GDM1 (cell line): ENCODE measurements at regions not wholly inside any gene's neighbourhood (a gene's known extent, or its start where the extent isn't known, plus 50 kb on each side); places are given as distances from the start of the nearest gene placed in this dataset.
"Not testable (repeated sequence)": the region's sequence is repeated elsewhere in the genome, so short reads cannot be mapped to it uniquely, and the experiment has no call there.

ENCODE experiments used
- DNase-seq: peaks from one replicate; lab custom pipeline; 2025; lab: John Stamatoyannopoulos, UW

DNA sequence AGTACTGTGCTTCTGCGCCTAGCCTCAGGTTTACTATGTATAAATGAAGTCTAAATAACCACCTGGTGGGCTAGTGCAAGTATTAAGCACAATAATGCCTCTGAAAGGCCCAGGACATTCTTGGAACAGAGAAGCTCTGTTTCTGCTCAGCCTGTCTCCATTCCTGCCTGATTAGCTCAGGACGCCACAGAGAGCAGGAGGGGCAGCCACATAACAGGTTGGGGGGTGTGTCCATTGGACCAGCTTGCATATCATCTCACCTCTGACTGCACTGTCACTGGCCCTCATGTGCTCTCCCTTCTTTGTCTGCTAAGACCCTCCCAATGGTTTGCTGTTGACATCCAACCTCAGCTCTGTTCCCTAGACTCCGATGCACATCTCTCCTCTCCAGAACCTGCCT lies 52.8 kb upstream of the IKZF1 start:
- DNase-seq = no peak

DNA sequence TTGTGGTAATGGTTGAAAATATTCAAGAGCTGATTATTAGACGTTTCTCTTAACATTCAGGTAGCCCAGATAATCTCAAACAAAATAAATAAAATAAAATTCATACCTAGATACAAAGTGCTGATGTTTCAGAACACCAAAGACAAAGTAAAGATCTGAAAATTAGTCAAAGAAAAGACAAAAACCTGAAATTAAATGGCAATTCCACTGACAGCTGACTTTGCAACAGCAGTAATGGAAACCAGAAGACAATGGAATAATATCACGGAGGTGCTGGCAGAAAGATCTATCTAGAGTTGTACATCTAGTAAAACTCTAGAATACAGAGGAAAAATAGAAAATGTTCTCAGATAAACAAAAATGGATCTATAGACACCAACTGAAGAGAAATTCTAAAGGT lies 58.0 kb upstream of the IKZF1 start:
- no peak for DNase-seq

DNA sequence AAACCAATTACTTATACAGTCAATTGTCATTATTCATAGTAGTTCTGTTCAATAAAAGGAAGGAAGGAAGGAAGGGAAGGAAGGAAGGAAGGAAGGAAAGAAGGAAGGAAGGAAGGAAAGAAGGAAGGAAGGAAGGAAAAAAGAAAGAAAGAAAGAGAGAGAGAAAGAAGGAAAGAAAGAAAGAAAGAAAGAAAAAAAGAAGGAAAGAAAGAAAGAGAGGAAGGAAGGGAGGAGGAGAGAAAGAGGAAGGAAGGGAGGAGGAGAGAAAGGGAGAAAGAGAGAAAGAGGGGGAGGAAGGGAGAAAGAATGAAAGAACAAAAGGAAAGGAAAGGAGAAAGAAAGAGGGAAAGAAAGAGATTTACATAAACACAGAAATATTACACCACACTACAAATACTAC lies 62.4 kb upstream of the IKZF1 start:
- DNase-seq = not testable (repeated sequence)

DNA sequence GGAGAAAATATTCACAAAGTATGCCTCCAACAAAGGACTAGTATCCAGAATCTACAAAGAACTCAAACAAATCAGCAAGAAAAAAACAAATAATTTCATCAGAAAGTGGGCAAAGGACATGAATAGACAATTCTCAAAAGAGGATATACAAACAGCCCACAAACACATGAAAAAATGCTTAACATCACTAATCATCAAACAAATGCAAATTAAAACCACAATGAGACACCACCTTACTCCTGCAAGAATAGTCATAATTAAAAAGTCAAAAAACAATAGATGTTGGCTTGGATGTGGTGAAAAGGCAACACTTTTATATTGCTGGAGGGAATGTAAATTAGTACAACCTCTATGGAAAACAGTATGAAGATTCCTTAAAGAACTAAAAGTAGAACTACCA lies 63.8 kb upstream of the IKZF1 start:
- not testable (repeated sequence) for DNase-seq

DNA sequence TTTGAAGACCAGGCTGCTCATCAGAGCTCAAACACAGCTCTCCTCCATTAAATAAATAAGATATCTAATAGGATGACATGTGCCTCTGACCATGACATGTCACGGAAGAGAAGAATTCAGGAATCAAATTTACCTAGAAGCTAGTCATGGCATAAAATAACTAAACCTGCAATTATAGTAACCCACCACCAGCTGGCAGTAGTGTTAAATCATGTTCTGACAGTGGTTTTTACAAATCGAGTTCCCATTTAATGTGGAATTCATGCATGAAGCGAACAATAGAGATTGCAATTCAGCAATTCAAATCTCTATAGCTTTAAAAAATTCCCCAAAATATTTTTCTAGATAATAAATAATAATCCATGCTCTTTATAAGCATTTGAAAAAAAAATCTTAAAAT lies 74.6 kb upstream of the IKZF1 start:
- DNase-seq = no peak

DNA sequence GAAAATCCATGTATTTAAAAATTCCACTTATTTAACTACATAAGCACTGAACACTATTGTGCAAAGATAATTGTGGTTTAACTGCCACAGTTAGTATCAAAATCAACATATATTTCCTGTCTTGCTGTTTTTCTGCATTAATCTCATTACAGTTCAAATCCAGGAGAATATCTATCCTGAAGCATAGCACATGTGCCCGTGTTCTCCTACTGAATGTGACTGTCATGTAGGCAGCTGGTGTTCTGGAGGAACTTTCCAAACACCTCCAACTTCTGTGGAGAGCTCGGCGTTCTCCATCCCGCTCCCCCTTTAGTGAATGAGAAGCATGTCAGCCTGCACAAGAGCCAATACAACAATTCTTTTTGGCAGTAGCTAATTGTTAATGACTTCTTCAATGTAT lies 76.4 kb upstream of the IKZF1 start:
- no peak for DNase-seq

DNA sequence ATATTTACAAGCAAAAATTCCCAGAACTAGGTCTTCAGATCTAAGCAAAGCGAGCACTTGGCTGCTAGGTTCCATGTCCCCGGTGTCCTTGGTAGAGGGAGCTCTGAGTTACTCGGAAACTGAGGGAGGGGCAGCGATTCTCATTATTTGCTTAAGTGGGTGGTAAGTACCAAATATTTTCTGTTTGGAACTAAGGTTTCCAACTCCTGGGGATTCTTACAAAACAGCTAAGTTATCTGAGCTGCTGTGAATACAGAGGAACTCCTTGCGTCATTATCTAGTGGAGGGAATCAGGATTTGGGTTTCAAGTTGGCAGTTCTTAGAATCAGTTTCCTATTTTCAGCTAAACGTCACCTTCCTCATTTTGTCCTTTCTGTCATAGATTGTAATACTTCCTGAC lies 76.8 kb upstream of the IKZF1 start:
- DNase-seq = no peak

DNA sequence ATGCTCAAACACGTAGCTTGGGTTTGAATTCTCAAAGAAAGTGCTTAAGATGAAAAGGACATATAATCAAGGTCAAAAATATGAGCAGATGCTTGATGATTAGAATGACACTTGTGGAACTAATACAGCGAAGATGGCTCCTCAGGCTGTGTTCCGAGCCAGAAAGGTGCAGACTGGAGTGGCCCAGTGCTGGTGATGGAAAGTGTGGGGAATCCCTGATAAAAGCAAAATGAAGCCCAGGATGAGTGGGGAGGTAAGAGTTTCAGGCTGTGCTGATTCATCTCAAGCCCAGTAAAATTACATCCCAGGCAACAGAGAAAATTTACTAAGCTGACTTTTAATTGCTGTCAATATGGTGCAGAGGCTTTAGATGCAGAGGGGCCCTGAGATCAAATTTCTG lies 77.8 kb upstream of the IKZF1 start:
- DNase-seq = no peak

DNA sequence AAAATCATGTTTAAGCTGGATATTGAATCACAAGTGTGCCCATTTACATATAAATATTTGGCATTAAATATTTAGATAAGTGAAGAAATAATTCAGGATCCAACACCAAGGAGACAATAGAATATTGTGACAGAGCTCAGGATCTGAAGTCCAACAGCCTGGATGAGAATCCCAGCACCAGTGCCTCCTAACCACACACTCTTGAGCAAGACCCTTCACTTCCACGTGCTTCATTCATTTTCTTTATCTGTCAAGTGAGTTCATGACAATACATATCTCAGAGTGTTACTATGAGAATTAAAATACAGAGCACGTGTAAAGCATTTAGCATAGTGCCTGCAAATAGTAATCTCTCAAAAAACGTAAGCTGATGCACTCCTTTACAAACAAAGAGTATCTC lies 78.4 kb upstream of the IKZF1 start:
- no peak for DNase-seq

DNA sequence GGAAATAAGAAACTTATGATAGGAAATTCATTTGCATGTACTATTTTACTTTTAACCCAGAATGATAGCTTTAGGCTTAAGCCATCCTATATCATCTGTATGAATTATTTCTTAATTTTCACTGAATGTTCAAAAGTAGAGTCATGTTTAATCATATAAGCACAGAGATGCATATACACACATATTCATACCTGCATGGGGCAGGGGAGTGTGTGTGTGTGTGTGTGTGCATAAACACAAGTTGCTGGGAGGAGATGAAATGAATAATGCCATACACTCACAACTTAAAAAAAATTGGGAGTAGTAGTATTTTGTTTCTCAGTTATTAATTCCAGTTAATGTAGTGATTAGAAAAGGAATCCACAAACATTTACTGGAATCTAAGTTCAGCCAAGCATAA lies 83.1 kb upstream of the IKZF1 start:
- DNase-seq = no peak

DNA sequence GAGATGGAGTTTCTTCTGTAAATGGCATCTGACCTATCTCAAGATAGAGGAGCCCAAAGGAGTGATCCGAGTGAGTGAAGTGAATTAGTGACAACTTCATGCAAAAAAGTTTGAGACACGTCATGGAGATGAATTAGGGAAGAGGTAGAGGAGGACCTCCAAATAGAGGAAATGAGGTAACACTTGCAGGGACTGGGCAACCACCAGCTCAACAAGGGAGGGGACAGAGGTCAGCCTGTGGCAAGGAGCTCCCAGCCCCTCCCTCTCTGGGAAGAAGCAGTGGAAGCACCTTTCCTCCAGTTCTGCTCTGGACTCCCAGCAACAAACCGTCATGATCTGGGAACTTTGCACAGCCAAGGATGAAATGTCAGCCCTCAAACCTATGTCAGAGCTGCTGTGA lies 83.5 kb upstream of the IKZF1 start:
- no peak for DNase-seq

DNA sequence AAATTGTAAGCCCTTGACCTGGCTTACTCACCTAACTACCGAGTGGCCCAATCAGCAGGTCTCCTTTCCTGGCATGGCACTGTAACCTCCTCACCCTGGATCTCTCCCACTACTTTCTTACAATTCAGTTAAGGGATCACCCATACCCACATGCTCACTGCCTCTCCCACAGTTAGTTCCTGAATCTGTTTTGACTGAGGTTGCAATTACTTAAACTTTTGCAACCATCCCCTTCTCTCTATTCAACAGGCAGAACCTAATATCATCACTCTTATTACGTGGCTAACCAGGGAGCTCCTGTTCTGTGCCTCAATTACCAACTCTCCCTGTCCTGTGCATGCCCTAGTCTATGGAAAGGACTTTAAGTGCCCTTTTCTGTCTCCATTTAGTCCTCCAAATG lies 84.2 kb upstream of the IKZF1 start:
- DNase-seq = no peak

DNA sequence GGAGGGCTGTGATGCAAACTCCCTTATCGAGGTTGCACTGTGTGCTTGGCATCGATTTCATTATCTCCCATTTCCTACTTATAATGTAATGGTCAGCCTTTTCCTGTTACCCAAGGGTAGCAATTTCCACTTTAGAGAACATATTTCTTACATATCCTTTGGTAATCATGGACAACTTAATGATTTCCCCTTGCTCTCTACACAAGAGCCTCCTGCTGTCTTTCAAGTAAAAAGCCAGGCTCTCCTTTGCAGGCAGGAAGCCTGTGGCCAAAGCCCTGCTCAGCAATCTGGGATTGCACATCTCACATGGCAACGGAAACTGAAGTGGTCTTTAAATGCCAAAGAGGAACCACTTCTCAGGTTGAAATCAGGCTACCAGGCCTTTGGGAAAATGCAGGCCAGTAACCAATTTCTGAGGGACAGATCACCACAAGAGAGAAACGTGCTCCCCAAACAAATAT lies 86.7 kb upstream of the IKZF1 start:
- DNase-seq = peak; percentile 55

DNA sequence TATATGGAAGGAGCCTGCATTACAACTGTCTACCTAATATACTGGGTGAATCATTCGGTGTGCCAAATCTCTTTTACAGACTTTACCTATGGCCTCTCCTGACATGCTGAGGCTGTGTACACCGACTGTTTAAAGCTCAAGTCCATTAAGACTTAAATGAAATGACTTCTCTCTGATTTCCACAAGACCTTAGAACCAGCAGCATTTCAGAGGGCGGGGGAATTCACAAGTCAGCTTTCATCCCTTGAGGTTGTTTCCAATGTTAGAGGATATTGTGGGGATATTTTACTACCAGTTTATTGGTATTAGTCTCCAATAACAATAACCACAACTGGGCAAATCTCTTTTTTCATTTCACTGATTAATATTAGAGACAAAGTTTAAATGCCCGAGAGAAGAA lies 87.1 kb upstream of the IKZF1 start:
- DNase-seq = no peak

DNA sequence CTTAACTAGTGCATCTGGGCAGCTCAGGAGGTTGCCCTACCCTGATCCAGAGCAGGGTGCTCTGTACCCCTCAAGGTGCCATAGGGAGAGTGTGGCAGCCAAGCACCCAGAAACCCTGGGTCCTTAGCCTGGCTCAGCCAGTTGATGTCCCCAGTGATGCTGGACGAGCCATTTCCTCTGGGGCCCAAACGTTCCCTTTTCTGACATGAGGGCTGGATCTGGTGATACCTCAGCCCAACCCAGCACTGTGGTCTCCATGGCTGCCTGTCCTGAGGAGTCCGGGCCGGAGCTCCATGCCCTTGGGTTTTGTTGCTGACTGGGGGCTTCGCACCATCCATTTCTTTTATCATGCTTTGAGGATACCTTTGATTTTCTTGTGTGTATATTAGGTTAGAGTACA lies 87.9 kb upstream of the IKZF1 start:
- DNase-seq = no peak

DNA sequence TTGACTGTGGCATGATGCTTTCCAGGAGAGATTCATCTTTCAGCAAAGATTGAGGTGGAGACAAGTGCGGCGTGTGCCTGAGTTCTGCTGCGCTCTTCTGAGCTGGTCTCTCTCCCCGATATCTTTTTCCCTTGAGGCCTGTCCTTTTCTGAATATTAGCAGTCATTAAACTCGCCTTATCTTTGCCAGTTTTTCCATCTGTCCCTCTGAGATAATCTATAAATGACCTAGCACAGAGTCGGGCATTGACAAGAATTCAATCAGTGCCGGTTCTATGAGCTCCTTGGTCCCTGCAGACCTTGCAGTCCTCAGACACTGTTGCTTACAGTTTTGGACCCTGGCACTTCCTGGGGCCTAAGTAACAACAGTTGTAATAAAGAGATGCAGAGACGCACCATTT lies 89.7 kb upstream of the IKZF1 start:
- DNase-seq = no peak

DNA sequence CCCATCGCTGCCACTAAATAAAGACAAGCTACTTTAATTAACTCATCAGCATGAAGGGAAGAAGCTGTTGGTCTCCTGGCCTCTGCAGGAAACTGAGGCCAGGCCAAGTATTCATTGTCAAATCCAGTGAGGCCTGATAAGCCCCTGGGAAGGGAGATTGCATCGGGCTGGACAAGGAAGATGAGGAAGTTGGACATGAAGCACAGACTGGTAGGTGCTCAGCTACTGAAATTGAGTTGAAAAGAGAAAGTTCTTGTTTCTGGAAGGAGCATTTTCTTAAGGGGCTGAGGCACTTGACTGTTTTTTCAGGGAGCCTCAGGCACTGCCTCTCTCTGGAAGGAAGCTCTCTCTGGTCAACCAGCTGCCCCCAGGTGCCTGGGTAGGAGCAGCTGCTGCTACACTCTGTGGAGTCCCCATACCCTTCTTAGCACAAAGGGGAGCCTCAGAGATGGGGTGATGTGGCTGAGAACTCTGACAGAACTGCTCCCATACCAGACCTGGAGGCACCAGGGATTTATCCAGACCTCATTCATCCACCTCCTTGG lies 90.3 kb upstream of the IKZF1 start:
- no peak for DNase-seq

DNA sequence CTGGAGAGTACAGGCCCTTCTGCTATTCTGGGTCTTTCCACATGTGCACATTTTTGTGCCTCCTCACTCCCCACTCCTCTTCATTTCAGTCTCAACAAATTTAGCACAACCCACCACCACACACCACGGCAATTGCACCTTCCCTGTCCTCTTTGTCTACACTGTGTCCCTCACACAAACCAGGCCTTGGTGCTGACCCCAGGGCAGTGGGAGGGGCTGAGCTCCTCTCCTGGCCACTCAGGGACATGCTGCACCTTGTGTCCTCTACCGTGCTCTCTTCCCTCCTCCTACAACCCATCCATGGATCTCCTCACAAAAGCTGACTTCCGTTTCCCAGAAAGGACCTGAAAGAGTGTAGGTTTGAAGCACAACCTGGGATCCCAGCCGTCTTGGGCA lies 90.9 kb upstream of the IKZF1 start:
- no peak for DNase-seq

DNA sequence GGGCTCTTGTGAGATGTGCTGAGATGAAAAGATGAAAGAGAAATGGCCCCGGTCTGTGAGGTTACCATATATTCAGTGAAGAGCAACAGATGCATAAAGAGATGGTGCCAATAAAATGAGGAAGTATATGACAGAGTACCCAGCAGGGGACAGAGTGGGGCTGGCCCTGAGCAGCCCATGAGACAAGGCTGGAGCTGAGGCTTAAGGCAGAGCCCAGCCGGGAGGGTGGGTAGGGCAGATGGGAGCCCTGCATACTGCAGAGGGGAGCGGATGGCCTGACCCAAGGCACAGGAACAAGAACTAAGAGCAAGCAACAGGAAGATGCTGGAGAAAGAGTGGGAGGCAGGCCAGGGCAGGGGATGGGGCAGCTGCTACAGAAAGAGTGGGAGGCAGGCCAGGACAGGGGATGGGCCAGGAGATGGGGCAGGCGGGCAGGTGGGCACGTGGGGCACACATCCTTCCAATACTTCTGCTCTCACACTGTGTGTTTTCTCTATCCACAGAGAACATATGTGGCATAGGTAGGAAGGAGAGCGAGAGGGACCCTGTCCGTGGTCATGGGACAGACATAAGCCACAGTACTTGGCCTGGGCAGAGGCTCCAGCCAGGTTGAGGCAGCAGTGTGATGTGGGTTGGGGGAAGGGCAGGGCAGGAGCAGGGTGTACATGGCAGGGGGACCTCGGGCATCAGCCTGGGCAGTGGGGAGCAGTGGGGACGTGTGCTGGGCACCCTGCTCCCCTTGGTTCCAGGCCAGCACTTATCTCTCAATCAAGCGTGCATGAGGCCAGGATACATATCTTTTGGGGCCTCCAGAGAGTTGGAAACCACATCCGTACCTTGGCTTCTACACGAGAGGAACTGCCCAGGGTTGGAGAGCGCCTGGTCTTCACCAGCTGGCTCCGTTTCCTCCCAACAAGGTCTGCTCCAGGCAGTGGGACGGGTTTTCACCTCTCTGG lies 91.6 kb upstream of the IKZF1 start:
- peak; percentile 84 for DNase-seq

DNA sequence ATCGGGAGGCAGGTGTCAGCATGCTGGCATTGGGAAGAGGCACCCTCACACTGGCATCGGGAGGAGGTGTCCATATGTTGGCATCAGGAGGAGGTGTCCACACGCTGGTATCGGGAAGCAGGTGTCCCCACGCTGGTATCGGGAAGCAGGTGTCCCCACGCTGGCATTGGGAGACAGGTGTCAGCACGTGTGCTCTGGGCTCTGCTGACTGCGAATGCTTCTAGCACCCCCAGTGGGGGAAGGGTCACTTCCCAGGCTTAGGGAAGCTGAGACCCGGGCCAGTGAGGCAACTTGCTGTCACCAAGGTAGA lies 92.5 kb upstream of the IKZF1 start:
- DNase-seq = no peak

DNA sequence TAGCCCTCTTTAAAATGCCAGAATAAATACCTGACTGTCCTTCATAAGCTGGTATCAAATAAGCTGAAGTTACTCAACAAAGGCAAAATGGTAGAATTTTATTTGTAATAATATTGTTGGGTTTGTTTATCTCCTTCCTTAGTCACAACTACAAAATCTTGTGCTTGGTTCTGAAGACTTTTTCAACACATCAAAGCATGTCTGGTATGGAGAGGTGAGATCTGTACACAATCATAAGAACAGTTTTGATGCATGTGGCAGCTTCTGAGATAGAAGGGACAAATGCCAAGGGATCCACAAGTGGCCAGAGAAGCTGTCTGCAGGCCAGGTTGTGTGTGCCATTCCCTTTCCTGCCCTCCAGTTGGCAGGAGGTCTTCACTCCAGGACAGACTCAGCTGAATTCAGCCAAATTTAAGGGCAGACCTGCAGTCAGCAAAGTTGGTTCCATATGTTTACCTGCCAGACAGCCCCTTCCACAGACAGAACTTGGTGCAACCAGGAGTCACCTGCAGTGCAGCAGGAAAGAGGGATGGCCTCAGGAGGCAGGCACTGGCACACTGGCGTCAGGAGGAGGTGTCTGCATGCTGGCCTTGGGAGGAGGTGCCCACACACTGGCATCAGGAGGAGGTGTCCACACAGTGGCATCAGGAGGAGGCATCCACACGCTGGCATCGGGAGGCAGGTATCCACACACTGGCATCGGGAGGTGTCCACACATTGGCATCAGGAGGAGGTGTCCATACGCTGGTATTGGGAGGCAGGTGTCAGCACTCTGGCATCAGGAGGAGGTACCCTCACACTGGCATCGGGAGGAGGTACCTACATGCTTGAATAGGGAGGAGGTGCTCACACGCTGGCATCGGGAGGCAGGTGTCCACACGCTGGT lies 93.1 kb upstream of the IKZF1 start:
- no peak for DNase-seq

DNA sequence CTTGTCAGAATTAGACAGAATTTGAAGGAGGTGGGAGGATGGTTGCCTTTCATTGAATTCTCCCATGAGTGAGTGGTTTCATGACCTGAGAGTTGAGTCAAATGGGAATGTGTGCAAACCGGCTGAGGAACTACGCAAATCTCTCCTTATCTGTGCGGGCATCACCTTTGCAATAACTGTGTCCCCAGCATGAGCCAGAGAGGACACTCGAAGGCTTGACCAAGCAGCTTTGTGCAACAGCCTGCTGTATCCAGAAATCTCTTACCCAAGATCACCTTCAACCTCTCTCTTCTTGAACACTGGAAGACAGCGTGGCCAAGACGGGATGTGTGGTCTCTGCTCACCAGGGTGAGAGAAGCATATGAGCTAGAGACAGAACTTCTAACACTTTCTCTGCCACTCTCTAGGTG lies 93.8 kb upstream of the IKZF1 start:
- no peak for DNase-seq
